Activated T-cell treated with anti-CD3 and anti-CD28 coated beads, Interleukin-2, amount 50 U/mL, for 4 hours (primary cell): ENCODE measurements at regions not wholly inside any gene's neighbourhood (a gene's known extent, or its start where the extent isn't known, plus 50 kb on each side); places are given as distances from the start of the nearest gene placed in this dataset.
"Not testable (repeated sequence)": the region's sequence is repeated elsewhere in the genome, so short reads cannot be mapped to it uniquely, and the experiment has no call there.

Experiments used
- ATAC-seq, 2 donors: fragments of 200-7000 bp; cut with Tn5 transposase; one replicate each; pipeline ENCODE4 v1.10.0; 2021
- DNase-seq: peaks from one replicate; pipeline ENCODE4 v3.0.0-alpha.2; 2020
- H3K27me3 Mint-ChIP-seq: one replicate; pipeline ENCODE4 v1.8.0; 2021; ENCODE audit warnings: low read depth, mixed read lengths
- H3K36me3 Mint-ChIP-seq: one replicate; pipeline ENCODE4 v1.8.0; 2022; ENCODE audit warnings: mixed read lengths; ENCODE audit not compliant: insufficient read depth
- H3K4me1 Mint-ChIP-seq: one replicate; pipeline ENCODE4 v1.8.0; 2021; ENCODE audit warnings: low read depth, mixed read lengths
- H3K4me3 Mint-ChIP-seq: one replicate; pipeline ENCODE4 v1.8.0; 2021; ENCODE audit warnings: mild to moderate bottlenecking, moderate library complexity, mixed read lengths
- H3K9me3 Mint-ChIP-seq: one replicate; pipeline ENCODE4 v1.8.0; 2021; ENCODE audit warnings: mixed read lengths

- Mint-ChIP-seq H3K4me3 (no peak overlapping the region), H3K4me1 (no peaks in the 10 kb centered on the region), H3K9me3 (peaks cover 4% of the 10 kb centered on the region), H3K36me3 (no peaks in the 10 kb centered on the region), H3K27me3 (peaks cover 12% of the 10 kb centered on the region)
- no peak for DNase-seq
- ATAC-seq: no peak
Measured at GRCh38 chr16:88306860-88307545, 75.8 kb upstream of the ZNF469 start.

GRCh38 chr16:88308441-88309173, 74.2 kb upstream of the ZNF469 start:
- Mint-ChIP-seq H3K4me1 (no peaks in the 10 kb centered on the region), H3K36me3 (no peaks in the 10 kb centered on the region), H3K4me3 (no peak overlapping the region), H3K9me3 (peaks cover 9% of the 10 kb centered on the region), H3K27me3 (peaks cover 12% of the 10 kb centered on the region)
- DNase-seq: no peak
- ATAC-seq: no peak

GRCh38 chr16:88309174-88309907, 73.4 kb upstream of the ZNF469 start:
- Mint-ChIP-seq H3K9me3 (peaks cover 9% of the 10 kb centered on the region), H3K27me3 (peaks cover 10% of the 10 kb centered on the region), H3K4me3 (no peak overlapping the region), H3K36me3 (no peaks in the 10 kb centered on the region), H3K4me1 (no peaks in the 10 kb centered on the region)
- ATAC-seq (no peak), DNase-seq (no peak)

GRCh38 chr16:88309908-88310265, 72.9 kb upstream of the ZNF469 start:
- H3K9me3 Mint-ChIP-seq: peaks cover 9% of the 10 kb centered on the region
- peaks cover 10% of the 10 kb centered on the region for H3K27me3 Mint-ChIP-seq
- no peaks in the 10 kb centered on the region for H3K4me1 Mint-ChIP-seq
- H3K36me3 Mint-ChIP-seq: no peaks in the 10 kb centered on the region
- no peak overlapping the region for H3K4me3 Mint-ChIP-seq
- ATAC-seq (no peak), DNase-seq (no peak)

- DNase-seq (no peak), ATAC-seq (no peak)
- Mint-ChIP-seq H3K4me3 (no peak overlapping the region), H3K36me3 (no peaks in the 10 kb centered on the region), H3K4me1 (no peaks in the 10 kb centered on the region), H3K27me3 (peaks cover 10% of the 10 kb centered on the region), H3K9me3 (peaks cover 9% of the 10 kb centered on the region)
Measured at GRCh38 chr16:88310796-88311605, 71.8 kb upstream of the ZNF469 start.

GRCh38 chr16:88311860-88312259, 70.9 kb upstream of the ZNF469 start:
- ATAC-seq, H3K4me3 Mint-ChIP-seq, H3K36me3 Mint-ChIP-seq, H3K9me3 Mint-ChIP-seq, DNase-seq, H3K4me1 Mint-ChIP-seq: not testable (repeated sequence)
- peaks cover 10% of the 10 kb centered on the region for H3K27me3 Mint-ChIP-seq

GRCh38 chr16:88312732-88313131, 70.0 kb upstream of the ZNF469 start:
- no peak for DNase-seq
- peaks cover 9% of the 10 kb centered on the region for H3K9me3 Mint-ChIP-seq
- ATAC-seq: no peak

GRCh38 chr16:88314991-88315542, 67.7 kb upstream of the ZNF469 start:
- Mint-ChIP-seq H3K9me3 (peaks cover 9% of the 10 kb centered on the region), H3K4me3 (no peak overlapping the region), H3K4me1 (no peaks in the 10 kb centered on the region), H3K27me3 (peaks cover 17% of the 10 kb centered on the region), H3K36me3 (no peaks in the 10 kb centered on the region)
- no peak for ATAC-seq
- no peak for DNase-seq

More at GRCh38 chr16:88312732-88313131, 70.0 kb upstream of the ZNF469 start:
- peaks cover 14% of the 10 kb centered on the region for H3K27me3 Mint-ChIP-seq
- no peaks in the 10 kb centered on the region for H3K36me3 Mint-ChIP-seq
- no peaks in the 10 kb centered on the region for H3K4me1 Mint-ChIP-seq
- no peak overlapping the region for H3K4me3 Mint-ChIP-seq

- DNase-seq: no peak
- Mint-ChIP-seq H3K9me3 (peaks cover 9% of the 10 kb centered on the region), H3K27me3 (peaks cover 17% of the 10 kb centered on the region), H3K36me3 (no peaks in the 10 kb centered on the region), H3K4me1 (no peaks in the 10 kb centered on the region), H3K4me3 (no peak overlapping the region)
- ATAC-seq: no peak
Measured at GRCh38 chr16:88315543-88316105, 67.1 kb upstream of the ZNF469 start.

GRCh38 chr16:88316151-88316550, 66.6 kb upstream of the ZNF469 start:
- peaks cover 9% of the 10 kb centered on the region for H3K9me3 Mint-ChIP-seq
- H3K27me3 Mint-ChIP-seq: peaks cover 14% of the 10 kb centered on the region
- no peak for ATAC-seq
- no peak for DNase-seq
- H3K4me1 Mint-ChIP-seq: no peaks in the 10 kb centered on the region
- no peak overlapping the region for H3K4me3 Mint-ChIP-seq
- H3K36me3 Mint-ChIP-seq: no peaks in the 10 kb centered on the region

GRCh38 chr16:88316941-88317612, 65.7 kb upstream of the ZNF469 start:
- Mint-ChIP-seq H3K36me3 (no peaks in the 10 kb centered on the region), H3K27me3 (peaks cover 10% of the 10 kb centered on the region), H3K4me3 (no peak overlapping the region), H3K4me1 (no peaks in the 10 kb centered on the region), H3K9me3 (peaks cover 5% of the 10 kb centered on the region)
- ATAC-seq (no peak), DNase-seq (no peak)

- H3K27me3 Mint-ChIP-seq: peaks cover 10% of the 10 kb centered on the region
- no peaks in the 10 kb centered on the region for H3K4me1 Mint-ChIP-seq
- no peaks in the 10 kb centered on the region for H3K36me3 Mint-ChIP-seq
- ATAC-seq (no peak), DNase-seq (no peak)
- H3K9me3 Mint-ChIP-seq: peaks cover under 1% of the 10 kb centered on the region
- H3K4me3 Mint-ChIP-seq: no peak overlapping the region
Measured at GRCh38 chr16:88317613-88317965, 65.2 kb upstream of the ZNF469 start.

- peaks cover 10% of the 10 kb centered on the region for H3K27me3 Mint-ChIP-seq
- DNase-seq (no peak), ATAC-seq (no peak)
- no peaks in the 10 kb centered on the region for H3K9me3 Mint-ChIP-seq
- no peaks in the 10 kb centered on the region for H3K4me1 Mint-ChIP-seq
- no peak overlapping the region for H3K4me3 Mint-ChIP-seq
- H3K36me3 Mint-ChIP-seq: no peaks in the 10 kb centered on the region
Measured at GRCh38 chr16:88318051-88318450, 64.7 kb upstream of the ZNF469 start.
